ENCODE measurements at regions not wholly inside any gene's neighbourhood (a gene's known extent, or its start where the extent isn't known, plus 50 kb on each side); places are given as distances from the start of the nearest gene placed in this dataset.
"Not testable (repeated sequence)": the region's sequence is repeated elsewhere in the genome, so short reads cannot be mapped to it uniquely, and the experiment has no call there.

DNA sequence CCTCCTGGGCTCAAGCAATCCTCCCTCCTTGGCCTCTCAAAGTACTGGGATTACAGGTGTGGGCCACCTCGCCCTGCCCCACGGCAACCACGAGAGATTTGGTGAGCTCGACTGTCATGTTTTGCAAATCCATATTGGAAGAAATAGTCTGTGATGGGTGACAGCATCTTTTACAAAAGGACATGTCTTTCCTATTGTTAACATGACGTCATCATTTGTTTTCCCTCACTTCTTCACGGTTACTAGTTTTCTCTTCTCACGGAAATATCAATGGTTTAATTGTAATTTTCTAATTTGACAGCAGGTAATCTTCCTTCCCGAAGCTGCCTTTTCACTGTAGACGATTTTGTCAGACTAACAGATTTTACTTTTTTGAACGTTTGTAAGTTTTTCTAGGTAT is 110.8 kb upstream of the GREM2 start:
- no peak for DNase-seq (ENCODE audit: low read depth in 2 of 2)

DNA sequence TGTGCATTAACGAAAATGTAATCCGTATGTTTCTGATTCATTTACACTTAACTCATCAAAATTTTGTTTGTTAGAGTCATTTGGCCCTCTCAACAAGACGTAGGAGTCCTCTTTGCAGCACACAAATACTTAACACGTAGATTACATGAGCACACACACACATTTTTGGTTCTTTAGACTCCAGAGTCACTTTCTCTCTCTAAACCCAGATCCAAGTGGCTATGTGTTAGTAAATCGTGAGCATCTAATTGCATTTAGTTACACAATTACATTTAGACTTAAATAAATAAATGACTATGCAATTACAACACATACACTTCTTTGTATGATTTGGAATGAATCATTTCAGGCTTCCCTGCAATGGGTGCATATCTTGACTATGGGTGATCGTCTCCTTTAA is 109.0 kb upstream of the GREM2 start:
- peak in 1 of 2 experiments; percentile 50 for DNase-seq (ENCODE audit: low read depth in 2 of 2)

DNA sequence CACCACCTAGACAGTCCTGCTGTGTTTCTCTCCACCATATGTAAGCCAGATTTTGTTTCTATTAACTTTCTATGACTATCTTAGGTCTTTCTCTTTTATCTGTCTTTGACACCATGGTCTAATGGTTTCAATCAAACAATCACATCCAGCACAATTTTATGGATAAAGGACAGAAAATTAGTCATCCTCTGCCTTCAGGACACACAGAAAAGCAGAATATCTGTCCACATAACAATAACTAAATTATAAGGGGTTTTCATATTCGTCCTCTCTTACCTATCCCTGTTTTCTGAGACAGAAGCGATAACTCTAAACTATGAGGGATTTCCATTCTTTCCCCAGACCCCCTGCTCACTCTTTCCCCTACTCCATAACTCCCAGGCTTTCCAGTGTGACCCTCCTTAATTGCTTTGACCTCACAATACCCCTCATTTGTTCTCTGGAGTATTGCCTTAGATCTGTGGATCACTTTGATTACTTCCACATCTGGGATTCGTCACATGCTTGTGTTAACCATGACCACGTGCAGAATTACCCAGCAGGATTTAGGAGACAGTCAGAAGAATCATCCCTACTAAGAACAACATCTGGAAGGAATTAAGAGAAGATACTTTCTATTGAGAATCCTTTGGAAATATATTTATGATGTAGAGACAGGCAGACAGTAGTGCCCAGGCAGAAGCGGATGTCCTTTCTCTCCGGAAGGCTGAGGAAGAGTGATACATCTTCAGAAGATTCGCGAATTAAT is 108.2 kb upstream of the GREM2 start:
- peak; percentile 86 to 89 for DNase-seq (ENCODE audit: low read depth in 2 of 2)

GRCh38 chr1:240716538-240716937 is 104.6 kb upstream of the GREM2 start:
- not testable (repeated sequence) for DNase-seq (ENCODE audit: low read depth in 2 of 2)

DNA sequence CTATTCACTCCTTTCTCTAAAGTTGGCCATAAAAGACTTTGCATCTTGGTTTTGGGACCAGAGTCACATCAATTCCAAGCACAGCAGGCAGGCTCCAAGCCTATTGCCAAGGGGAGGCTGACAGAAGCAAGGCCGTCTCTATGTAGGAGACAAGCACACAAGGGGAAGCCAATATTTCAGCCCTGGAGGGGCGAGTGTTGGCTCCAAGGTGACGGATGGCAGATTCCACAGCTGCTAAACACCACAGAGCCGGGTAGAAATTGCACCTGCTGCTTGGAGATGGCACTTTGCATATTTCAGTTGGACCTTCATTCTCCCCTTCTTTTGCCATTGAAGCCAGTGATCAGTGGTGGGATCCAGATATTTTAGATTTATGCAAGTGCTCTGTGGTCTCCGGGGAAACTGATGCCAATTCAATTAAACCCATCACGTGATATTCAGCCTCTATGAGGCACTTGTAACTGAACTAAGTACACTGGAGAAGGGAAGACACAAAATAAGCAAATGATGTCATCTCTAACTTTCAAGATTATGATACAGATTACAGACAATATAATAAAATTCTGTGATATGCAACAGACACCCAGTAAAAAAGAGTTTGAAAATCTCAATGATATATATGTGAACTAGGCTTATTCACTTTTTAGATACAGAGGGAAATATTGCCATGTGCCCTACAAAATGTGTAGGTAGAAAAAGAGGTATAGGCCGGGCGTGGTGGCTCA is 102.8 kb upstream of the GREM2 start:
- DNase-seq (ENCODE audit: low read depth in 2 of 2), result no peak

DNA sequence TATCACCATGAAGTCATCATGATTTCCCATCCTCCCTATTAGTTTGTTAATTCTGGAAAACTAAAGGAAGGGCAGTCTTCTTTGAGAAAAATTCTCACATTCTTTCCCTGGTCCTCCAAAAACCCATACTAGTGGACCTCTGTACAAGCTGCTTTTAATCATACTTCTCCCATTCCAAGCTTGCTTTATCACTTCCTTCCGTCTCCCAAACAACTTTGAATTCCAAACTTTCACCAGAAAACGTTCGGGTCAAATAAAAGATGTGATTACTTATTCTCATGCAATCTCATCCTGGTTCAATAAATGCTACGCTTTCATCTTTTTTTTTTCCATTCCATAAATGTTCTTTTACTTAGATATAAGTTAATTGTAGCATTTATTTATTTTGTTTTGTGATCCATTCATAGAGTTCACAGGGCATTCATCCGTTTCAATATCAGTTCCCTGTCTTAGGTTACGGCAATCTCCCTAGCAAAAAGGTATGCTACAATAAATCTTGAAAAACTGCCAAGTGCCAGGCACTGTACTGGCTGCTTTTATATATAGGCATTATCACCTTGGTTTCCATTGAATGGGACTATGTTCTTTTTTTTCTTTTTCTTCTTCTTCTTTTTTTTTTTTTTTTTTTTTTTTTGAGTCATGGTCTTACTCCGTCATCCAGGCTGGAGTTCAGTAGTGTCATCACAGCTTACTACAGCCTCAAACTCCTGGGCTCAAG is 100.2 kb upstream of the GREM2 start:
- DNase-seq (ENCODE audit: low read depth in 2 of 2), result peak; percentile 72 to 77

DNA sequence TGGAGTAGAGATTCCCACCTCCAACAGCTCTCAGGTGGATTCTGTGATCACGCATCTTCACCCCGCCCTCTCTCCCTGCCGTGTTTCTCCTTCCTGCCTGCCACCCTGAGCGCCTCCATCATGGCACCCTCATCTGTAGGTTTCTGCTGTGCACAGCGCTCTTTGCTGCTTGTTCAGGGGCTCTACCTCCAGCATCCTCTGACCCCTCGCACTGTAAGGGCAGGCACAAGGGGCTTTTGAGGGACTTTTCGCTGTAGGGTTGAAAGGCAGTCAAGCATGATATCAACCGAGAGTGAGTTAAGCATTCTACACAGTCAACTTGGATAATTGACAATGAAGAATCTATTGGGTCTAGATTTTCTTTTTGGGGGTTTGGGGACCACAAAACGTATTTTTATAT is 99.1 kb upstream of the GREM2 start:
- DNase-seq (ENCODE audit: low read depth in 2 of 2), result no peak

DNA sequence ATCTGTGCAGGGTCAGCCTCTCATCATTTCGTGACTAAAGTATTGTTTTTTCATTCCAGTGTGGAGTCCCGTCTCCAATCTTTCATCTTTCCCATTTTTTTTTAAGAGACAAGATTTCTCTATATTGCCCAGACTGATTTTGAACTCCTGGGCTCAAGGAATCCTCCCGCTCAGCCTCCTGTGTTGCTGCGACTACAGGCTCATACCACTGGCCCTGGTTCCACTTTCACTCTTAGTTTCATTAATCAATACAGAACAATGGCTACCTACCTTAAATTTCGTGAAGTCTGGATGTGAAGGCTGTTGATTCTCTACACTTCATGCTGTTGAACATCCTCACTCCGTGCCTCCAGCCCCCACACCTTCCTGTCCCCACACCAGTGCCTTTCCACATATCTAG is 97.7 kb upstream of the GREM2 start:
- no peak for DNase-seq (ENCODE audit: low read depth in 2 of 2)

DNA sequence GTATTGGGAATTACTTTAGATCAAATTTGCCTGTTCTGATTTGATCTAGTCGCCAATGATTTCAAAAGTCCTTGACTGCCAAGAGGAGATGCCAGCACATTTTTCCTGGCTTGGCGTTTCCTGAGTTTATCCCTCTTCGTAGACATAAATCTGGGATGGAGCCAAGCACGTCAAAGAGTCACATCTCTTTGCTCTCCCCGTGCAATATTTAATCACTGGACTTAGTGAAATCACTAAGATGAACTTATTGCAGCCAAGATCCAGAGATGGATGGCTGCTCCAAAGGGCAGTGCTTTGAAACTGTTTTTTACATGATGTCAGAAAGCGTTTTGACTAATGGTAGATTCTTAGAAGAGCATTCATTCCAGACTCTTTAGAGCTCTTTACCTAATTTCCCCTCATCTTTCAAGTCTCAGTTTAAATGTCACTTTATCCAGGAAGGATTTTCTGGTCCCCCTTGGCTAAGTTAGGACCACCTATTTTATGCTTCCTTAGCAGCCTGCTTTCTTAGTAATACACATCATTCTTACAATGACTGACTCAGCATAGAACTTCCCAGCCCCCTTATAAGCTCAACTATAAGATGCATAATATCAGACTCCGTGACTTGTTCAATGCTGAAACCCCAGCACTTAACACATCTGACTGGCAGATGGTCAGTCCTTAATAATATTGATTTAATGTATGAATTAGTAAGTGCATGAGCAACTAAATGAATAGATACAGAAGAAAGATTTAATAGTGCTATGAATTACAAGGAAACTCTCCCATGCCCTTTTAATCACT is 94.4 kb upstream of the GREM2 start:
- DNase-seq (ENCODE audit: low read depth in 2 of 2), result no peak

- peak in 1 of 2 experiments; percentile 61 for DNase-seq (ENCODE audit: low read depth in 2 of 2)
Observed at GRCh38 chr1:240705579-240705978, 93.6 kb upstream of the GREM2 start.

DNA sequence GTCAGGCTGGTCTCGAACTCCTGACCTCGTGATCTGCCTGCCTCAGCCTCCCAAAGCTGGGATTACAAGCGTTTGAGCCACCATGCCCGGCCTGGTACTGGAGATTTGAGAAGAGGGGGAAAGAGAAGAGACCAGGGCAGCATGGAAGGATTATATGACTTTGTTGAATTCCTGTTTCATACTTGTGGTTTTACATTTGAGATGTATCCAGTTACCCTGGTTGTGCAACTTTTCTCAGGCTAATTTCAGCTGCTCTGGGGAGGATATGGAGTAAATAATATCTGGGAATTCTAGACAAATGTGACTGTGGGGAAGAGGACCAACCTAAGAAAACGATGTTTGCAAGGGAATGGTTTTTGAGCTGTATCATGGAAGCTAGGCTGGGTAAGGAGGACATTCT is 89.5 kb upstream of the GREM2 start:
- DNase-seq (ENCODE audit: low read depth in 2 of 2), result peak; percentile 85 to 87

DNA sequence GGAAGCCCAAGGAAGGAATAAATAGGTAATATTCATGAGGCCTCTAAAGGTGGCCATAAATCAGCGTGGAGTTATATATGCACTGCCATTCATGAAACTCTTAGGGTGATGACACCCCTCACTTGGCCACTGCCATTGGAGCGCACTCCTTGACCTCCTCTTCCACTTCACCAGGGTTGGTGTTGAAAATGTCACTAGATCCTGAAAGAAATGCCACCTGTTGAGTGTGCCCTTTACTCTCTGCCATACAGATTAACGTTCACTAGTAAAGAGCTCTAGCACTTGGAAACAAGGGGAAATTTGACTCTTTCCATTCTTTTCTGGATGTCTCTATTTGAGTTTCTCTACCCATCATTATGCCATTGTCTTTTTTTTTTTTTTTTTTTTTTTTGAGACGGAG is 83.5 kb upstream of the GREM2 start:
- no peak for DNase-seq (ENCODE audit: low read depth in 2 of 2)

GRCh38 chr1:240693844-240694243 is 81.9 kb upstream of the GREM2 start:
- DNase-seq (ENCODE audit: low read depth in 2 of 2), result no peak

DNA sequence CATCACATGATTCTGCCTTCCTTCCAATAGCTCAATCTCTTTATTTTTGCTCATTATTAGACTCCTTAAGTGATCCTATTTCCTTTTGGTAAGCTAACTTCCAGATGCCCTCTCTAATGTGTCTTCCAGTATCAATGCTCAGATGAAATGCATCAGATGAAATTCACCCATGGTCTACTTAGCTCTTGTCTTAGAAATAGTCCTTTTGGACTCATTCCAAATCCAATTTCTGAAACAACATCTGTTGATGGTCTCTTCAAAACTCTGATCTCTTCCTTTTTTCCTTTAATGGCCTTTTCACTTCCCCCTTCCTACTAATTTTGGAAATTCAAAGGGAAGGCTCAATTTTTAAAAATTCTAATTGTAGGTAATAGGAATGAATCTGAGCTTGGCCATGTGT is 81.1 kb upstream of the GREM2 start:
- no peak for DNase-seq (ENCODE audit: low read depth in 2 of 2)

GRCh38 chr1:240691909-240692705 is 80.2 kb upstream of the GREM2 start:
- DNase-seq (ENCODE audit: low read depth in 2 of 2), result peak; percentile 48 to 52

- no peak for DNase-seq (ENCODE audit: low read depth in 2 of 2)
Observed at GRCh38 chr1:240691501-240691900, 79.5 kb upstream of the GREM2 start.

- no peak for DNase-seq (ENCODE audit: low read depth in 2 of 2)
Observed at GRCh38 chr1:240687820-240688219, 75.9 kb upstream of the GREM2 start.

GRCh38 chr1:240683576-240683975 is 71.6 kb upstream of the GREM2 start:
- no peak for DNase-seq (ENCODE audit: low read depth in 2 of 2)

DNA sequence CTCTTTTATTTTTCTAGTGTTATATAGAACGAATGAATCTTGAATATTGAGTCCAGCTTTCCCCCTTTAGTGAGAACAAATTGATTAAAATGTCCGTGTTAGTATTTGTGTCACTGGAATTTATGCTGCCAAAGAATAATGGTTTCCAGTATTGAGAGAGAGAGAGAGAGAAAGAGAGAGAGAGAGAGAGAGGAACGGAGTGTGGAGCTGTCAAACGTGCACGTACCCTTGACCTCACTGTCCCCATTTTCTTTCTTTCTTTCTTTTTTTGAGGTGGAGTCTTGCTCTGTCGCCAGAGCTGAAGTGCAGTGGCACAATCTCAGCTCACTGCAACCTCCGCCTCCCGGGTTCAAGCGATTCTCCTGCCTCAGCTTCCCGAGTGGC is 70.9 kb upstream of the GREM2 start:
- DNase-seq (ENCODE audit: low read depth in 2 of 2), result no peak

DNA sequence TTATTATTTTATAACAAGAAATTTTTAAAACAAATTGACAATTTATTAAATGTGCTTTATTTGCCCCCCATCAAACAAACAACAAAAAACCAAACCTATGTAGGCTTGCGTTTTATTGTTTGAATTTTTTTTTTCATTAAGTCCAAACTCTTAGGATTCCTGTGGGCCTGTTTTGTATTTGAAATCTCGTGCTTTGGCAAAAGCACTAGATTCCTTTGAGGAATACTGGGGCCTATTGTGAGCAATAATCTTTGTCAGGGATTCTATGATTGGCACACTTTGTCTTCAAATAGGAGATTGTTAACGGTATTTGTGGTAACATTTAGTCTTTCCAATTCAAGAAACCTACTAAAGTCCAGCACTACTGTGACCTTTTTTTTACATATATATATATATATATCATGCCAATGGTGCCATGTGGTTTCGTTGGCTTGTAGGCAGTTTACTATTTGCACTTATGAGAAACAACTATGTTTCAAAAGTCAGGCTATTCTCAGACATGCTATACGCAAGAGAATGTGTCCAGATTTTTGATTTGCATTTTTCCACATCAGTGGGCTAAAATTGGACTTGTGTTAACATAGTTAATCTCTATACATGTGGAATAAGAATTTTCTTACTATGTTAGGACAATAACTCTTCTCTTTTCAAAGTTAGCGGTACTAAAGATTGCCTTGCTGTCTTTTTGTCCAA is 70.4 kb upstream of the GREM2 start:
- DNase-seq (ENCODE audit: low read depth in 2 of 2), result no peak

Data from fibroblast of skin of left quadriceps (primary cell).